GM23338 (cell line): ENCODE measurements at regions not wholly inside any gene's neighbourhood (a gene's known extent, or its start where the extent isn't known, plus 50 kb on each side); places are given as distances from the start of the nearest gene placed in this dataset.

Source experiments
- CREB1 ChIP-seq: fragments of 250-450 bp; sonication (Bioruptor Pico); IDR thresholded peaks from 2 replicates; pipeline ENCODE4 v1.5.0; 2020; ENCODE audit warnings: low read depth, mild to moderate bottlenecking, moderate library complexity
- EZH2 ChIP-seq: fragments of 200-600 bp; sonication (generic); IDR thresholded peaks from one replicate; pipeline ENCODE4 v1.8.0; 2017; ENCODE audit warnings: antibody characterized with exemption, mild to moderate bottlenecking, low read depth; ENCODE audit not compliant: unreplicated experiment
- EZH2phosphoT487 ChIP-seq: fragments of 200-600 bp; sonication (generic); IDR thresholded peaks from one replicate; pipeline ENCODE4 v1.8.1; 2018; ENCODE audit warnings: antibody characterized with exemption; ENCODE audit not compliant: unreplicated experiment
- JUNB ChIP-seq: IDR thresholded peaks from one replicate; pipeline ENCODE4 v1.6.1; 2016; ENCODE audit warnings: antibody characterized with exemption; ENCODE audit not compliant: unreplicated experiment
- NANOG ChIP-seq: IDR thresholded peaks from 2 replicates; pipeline ENCODE4 v1.6.1; 2016; ENCODE audit warnings: antibody characterized with exemption, borderline replicate concordance
- POLR2AphosphoS5 ChIP-seq: IDR thresholded peaks from 2 replicates; pipeline ENCODE4 v1.6.1; 2016; ENCODE audit warnings: antibody characterized with exemption, low read depth
- STAT1 ChIP-seq: IDR thresholded peaks from one replicate; pipeline ENCODE4 v1.6.1; 2016; ENCODE audit warnings: antibody characterized with exemption; ENCODE audit not compliant: unreplicated experiment
- ZNF114 ChIP-seq: fragments of 250-450 bp; sonication (Bioruptor Pico); IDR thresholded peaks from 2 replicates; pipeline ENCODE4 v1.5.0; 2020; ENCODE audit warnings: mild to moderate bottlenecking, moderate library complexity
- ZNF331 ChIP-seq: fragments of 250-450 bp; sonication (Bioruptor Pico); IDR thresholded peaks from 2 replicates; pipeline ENCODE4 v1.5.0; 2020; ENCODE audit warnings: low read depth, mild to moderate bottlenecking, moderate library complexity
- TF ChIP-seq, protein P1 (sequence below): IDR thresholded peaks from one replicate; pipeline ENCODE4 v1.6.1; 2018; ENCODE audit warnings: antibody characterized with exemption; ENCODE audit not compliant: unreplicated experiment
- TF ChIP-seq, protein P2 (sequence below), 2 experiments: fragments of 200-600 bp in 1 of 2; sonication (generic) in 1 of 2; conservative IDR thresholded peaks; 2 replicates each; pipeline versions ENCODE4 v1.5.1 to v1.6.1; 2016 to 2017; ENCODE audit warnings: antibody characterized with exemption in 2 of 2, low read depth in 2 of 2, mild to moderate bottlenecking in 2 of 2, moderate library complexity in 1 of 2
- TF ChIP-seq, protein P3 (sequence below): IDR thresholded peaks from 2 replicates; pipeline ENCODE4 v1.6.1; 2016; ENCODE audit warnings: antibody characterized with exemption
- TF ChIP-seq, protein P4 (sequence below): fragments of 250-450 bp; sonication (Bioruptor Pico); IDR thresholded peaks from 2 replicates; pipeline ENCODE4 v1.5.0; 2020; ENCODE audit warnings: mild to moderate bottlenecking, moderate library complexity

DNA sequence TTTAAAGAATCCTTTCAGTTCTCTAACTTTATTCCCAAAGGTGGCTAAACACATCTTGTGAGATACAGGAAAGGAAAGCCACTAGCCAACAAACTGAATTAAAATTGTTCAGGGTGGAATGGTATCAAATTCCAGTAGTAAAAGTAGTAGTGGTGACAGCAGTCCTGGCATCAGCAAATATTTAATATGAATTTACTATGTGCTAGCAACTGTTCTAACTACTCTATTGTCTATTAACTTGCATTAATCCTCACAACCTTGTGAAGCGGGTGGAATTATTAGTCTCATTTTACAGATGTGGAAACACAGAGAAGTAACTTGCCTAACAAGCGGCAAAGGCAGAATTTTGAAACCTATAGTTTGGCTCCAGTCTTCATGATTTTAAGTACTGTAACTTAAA, 130.1 kb downstream of the KLF12 start:
- TF ChIP-seq, protein P1, sequence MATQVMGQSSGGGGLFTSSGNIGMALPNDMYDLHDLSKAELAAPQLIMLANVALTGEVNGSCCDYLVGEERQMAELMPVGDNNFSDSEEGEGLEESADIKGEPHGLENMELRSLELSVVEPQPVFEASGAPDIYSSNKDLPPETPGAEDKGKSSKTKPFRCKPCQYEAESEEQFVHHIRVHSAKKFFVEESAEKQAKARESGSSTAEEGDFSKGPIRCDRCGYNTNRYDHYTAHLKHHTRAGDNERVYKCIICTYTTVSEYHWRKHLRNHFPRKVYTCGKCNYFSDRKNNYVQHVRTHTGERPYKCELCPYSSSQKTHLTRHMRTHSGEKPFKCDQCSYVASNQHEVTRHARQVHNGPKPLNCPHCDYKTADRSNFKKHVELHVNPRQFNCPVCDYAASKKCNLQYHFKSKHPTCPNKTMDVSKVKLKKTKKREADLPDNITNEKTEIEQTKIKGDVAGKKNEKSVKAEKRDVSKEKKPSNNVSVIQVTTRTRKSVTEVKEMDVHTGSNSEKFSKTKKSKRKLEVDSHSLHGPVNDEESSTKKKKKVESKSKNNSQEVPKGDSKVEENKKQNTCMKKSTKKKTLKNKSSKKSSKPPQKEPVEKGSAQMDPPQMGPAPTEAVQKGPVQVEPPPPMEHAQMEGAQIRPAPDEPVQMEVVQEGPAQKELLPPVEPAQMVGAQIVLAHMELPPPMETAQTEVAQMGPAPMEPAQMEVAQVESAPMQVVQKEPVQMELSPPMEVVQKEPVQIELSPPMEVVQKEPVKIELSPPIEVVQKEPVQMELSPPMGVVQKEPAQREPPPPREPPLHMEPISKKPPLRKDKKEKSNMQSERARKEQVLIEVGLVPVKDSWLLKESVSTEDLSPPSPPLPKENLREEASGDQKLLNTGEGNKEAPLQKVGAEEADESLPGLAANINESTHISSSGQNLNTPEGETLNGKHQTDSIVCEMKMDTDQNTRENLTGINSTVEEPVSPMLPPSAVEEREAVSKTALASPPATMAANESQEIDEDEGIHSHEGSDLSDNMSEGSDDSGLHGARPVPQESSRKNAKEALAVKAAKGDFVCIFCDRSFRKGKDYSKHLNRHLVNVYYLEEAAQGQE: no peak
- TF ChIP-seq, protein P2, sequence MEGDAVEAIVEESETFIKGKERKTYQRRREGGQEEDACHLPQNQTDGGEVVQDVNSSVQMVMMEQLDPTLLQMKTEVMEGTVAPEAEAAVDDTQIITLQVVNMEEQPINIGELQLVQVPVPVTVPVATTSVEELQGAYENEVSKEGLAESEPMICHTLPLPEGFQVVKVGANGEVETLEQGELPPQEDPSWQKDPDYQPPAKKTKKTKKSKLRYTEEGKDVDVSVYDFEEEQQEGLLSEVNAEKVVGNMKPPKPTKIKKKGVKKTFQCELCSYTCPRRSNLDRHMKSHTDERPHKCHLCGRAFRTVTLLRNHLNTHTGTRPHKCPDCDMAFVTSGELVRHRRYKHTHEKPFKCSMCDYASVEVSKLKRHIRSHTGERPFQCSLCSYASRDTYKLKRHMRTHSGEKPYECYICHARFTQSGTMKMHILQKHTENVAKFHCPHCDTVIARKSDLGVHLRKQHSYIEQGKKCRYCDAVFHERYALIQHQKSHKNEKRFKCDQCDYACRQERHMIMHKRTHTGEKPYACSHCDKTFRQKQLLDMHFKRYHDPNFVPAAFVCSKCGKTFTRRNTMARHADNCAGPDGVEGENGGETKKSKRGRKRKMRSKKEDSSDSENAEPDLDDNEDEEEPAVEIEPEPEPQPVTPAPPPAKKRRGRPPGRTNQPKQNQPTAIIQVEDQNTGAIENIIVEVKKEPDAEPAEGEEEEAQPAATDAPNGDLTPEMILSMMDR (conservative IDR thresholded peaks at IDR 0.05; ENCODE audit: low read depth in 2 of 2): no peak
- TF ChIP-seq JUNB (no peak), EZH2phosphoT487 (no peak), EZH2 (no peak), CREB1 (CRISPR knock-in tag) (no peak), ZNF114 (no peak), POLR2AphosphoS5 (no peak), STAT1 (no peak), NANOG (no peak), ZNF331 (no peak)
- TF ChIP-seq, protein P3, sequence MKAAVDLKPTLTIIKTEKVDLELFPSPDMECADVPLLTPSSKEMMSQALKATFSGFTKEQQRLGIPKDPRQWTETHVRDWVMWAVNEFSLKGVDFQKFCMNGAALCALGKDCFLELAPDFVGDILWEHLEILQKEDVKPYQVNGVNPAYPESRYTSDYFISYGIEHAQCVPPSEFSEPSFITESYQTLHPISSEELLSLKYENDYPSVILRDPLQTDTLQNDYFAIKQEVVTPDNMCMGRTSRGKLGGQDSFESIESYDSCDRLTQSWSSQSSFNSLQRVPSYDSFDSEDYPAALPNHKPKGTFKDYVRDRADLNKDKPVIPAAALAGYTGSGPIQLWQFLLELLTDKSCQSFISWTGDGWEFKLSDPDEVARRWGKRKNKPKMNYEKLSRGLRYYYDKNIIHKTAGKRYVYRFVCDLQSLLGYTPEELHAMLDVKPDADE: no peak
- TF ChIP-seq, protein P4, sequence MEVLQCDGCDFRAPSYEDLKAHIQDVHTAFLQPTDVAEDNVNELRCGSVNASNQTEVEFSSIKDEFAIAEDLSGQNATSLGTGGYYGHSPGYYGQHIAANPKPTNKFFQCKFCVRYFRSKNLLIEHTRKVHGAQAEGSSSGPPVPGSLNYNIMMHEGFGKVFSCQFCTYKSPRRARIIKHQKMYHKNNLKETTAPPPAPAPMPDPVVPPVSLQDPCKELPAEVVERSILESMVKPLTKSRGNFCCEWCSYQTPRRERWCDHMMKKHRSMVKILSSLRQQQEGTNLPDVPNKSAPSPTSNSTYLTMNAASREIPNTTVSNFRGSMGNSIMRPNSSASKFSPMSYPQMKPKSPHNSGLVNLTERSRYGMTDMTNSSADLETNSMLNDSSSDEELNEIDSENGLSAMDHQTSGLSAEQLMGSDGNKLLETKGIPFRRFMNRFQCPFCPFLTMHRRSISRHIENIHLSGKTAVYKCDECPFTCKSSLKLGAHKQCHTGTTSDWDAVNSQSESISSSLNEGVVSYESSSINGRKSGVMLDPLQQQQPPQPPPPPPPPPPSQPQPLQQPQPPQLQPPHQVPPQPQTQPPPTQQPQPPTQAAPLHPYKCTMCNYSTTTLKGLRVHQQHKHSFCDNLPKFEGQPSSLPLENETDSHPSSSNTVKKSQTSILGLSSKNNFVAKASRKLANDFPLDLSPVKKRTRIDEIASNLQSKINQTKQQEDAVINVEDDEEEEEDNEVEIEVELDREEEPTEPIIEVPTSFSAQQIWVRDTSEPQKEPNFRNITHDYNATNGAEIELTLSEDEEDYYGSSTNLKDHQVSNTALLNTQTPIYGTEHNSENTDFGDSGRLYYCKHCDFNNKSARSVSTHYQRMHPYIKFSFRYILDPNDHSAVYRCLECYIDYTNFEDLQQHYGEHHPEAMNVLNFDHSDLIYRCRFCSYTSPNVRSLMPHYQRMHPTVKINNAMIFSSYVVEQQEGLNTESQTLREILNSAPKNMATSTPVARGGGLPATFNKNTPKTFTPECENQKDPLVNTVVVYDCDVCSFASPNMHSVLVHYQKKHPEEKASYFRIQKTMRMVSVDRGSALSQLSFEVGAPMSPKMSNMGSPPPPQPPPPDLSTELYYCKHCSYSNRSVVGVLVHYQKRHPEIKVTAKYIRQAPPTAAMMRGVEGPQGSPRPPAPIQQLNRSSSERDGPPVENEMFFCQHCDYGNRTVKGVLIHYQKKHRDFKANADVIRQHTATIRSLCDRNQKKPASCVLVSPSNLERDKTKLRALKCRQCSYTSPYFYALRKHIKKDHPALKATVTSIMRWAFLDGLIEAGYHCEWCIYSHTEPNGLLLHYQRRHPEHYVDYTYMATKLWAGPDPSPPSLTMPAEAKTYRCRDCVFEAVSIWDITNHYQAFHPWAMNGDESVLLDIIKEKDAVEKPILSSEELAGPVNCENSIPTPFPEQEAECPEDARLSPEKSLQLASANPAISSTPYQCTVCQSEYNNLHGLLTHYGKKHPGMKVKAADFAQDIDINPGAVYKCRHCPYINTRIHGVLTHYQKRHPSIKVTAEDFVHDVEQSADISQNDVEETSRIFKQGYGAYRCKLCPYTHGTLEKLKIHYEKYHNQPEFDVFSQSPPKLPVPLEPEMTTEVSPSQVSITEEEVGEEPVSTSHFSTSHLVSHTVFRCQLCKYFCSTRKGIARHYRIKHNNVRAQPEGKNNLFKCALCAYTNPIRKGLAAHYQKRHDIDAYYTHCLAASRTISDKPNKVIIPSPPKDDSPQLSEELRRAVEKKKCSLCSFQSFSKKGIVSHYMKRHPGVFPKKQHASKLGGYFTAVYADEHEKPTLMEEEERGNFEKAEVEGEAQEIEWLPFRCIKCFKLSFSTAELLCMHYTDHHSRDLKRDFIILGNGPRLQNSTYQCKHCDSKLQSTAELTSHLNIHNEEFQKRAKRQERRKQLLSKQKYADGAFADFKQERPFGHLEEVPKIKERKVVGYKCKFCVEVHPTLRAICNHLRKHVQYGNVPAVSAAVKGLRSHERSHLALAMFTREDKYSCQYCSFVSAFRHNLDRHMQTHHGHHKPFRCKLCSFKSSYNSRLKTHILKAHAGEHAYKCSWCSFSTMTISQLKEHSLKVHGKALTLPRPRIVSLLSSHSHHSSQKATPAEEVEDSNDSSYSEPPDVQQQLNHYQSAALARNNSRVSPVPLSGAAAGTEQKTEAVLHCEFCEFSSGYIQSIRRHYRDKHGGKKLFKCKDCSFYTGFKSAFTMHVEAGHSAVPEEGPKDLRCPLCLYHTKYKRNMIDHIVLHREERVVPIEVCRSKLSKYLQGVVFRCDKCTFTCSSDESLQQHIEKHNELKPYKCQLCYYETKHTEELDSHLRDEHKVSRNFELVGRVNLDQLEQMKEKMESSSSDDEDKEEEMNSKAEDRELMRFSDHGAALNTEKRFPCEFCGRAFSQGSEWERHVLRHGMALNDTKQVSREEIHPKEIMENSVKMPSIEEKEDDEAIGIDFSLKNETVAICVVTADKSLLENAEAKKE (CRISPR knock-in tag): no peak
